Activated CD4-positive, alpha-beta T cell treated with anti-CD3 and anti-CD28 coated beads, Interleukin-10, Interleukin-2, amounts not matched to agents 100 ng/mL and 50 ng/mL, durations not matched to agents 16 hours and 8 hours (primary cell): ENCODE measurements at regions not wholly inside any gene's neighbourhood (a gene's known extent, or its start where the extent isn't known, plus 50 kb on each side); places are given as distances from the start of the nearest gene placed in this dataset.

Experiments used
- DNase-seq: peaks from one replicate; pipeline ENCODE4 v3.0.0-alpha.2; 2020

DNA sequence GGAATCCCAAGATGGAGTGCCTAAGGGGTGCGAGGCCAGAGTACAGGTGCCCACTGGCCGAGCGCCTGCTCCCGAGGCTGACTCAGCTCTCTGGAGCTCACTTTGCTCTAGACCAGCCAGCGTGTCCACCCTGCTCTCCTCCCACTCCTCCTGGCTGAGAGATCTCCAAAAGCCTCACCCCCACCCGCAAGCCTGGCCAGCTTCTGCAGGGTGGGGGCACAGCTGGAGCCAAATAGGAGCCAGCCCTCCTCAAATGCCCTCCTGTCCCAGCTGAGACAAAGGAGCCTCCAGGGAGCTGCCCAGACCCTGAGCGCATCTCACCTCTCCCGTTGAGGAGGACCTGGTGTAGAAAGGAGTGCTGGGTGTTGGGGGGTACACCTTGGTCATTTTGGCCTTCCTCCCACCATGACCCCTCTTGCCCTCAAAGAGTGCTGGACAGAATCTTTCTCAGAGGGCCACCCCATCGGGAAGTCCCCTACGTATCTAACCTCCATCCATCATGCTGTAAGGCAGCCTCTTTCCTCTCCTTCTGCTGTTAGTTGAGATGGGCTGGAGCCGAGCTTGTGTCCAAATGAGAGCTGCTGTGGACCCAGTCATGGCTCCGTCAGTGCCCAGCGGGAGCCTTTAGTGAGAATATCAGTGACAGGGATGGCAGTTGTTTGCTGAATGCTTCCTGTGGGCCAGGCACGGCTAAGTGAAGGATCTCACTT lies 123.9 kb upstream of the VSTM2B start:
- DNase-seq: no peak

- DNase-seq: no peak
Observed at GRCh38 chr19:29402563-29402962, 123.2 kb upstream of the VSTM2B start.

- no peak for DNase-seq
Observed at GRCh38 chr19:29404015-29404414, 121.8 kb upstream of the VSTM2B start.

DNA sequence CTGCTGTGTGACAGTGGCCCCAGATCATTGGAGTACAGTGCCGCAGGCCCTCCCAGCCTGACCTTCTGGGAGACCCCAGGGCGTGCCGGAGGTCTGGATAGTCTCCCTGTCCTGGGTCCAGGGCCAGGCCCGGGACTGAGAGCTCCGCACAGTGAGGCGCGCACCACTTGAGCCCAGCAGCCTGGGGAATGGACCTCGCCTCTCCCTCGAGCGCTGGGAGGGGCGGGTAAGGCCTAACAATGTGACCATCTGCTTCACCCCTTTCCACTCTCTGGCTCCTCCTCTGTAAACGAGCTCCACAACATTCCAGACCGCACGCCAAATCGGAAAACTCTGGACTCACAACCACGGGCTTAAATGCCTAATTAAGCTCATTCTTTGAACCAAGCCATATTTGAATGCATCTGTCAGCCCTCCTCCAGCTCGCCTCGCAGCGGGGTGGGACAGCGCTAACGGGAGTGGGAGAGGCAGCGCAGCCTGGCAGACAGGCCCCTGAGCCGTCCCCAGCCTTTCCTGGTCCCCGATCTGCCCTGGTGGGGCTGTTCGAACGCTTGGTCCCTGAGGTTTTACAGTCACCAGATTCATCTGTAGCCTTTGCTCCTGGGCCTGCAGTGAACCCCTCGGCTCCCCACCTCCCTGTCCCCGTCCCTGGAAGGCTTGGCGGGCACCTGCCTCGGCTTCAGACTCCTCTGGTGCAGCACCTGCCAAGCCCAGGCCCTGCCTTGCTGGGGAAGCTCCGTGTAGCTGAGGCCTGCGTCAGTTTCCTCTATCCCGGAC lies 120.7 kb upstream of the VSTM2B start:
- DNase-seq: no peak

DNA sequence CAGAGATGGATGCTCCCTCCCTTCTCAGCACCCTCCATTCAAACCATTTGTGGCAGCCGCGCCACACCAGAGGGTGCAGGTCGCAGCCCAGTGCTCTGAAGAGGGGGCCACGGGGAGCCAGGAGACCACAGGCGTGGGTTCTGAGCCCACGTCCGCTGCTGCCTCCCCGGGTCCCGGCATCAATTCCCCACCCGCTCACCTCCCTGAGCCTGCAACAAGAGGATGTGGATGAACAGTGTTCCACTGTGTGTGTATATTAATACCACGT lies 120.1 kb upstream of the VSTM2B start:
- DNase-seq: no peak

DNA sequence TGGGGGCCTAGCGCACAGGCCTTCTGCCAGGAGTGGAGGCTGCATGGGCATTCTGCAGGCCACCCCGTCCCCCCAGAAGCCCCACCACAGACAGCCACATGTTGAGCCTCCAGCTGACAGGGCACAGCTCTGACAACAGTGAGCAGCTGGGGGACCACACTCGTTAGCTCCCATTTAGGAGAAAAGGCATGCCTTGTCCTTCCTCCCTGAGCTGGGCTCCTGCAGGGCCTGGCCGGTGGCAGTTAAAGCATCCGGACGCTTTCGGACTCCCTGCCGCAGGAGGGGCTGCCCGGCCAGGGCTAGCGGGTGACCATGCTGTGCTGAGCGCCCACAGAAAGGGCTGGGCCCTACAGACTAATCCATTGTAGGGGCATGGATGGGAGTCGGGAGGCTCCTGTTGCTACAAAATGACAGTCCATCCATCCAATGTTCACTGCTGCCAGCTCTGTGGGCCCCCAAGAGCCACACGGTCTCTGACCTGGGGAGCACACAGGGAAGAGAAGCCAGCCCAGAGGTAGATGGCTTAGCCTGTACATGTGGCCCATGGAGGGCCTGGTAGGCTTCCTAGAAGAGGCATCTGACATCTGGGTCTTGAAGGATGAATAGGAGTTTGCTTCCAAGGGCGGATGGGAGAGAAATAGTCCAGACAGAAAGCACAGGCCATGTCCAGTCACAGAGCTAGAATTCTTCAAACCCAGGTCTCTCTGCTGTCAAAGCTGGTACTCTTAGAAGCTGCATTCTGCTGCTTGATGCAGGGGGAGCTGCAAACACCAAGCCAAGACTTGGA lies 116.5 kb upstream of the VSTM2B start:
- no peak for DNase-seq

DNA sequence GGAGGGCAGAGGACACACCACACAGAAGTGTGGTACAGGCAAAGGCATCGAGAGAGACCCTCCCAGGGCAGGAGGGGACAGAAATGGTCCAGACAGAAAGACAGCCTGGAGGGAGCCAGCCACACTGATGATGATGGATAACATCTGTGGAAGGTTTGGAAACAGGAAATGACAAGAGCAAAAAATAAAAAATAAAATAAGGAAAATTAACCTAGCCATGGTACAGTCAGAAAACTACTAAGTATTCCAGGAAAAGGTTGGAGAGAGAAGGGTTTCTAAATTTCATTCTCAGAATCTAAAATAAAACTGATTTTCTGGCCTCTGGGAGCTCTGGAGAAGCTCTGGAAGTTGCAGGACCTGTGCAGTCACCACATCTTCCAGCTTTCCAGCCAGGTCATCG lies 115.2 kb upstream of the VSTM2B start:
- no peak for DNase-seq

DNA sequence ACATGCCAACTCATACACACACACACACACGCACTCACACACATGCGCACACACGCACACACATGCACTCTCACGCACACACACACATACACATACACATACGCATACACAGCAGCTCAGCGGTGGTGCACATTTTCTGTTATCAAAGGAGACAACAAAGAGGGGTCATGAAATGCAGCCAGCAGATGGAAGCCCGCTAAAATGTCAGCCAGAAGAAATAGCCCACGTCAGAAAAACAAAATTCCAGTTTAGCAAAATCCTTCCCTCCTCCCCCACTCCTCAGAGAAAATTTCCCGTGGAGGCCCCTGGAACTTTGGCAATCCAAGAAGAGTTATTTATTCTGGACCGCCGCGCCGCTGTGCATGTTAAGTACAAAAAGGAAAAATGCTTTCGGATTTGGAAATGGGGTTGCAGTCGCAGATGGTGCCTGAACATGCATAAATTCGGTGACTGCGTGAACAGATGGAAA lies 114.6 kb upstream of the VSTM2B start:
- DNase-seq: no peak

DNA sequence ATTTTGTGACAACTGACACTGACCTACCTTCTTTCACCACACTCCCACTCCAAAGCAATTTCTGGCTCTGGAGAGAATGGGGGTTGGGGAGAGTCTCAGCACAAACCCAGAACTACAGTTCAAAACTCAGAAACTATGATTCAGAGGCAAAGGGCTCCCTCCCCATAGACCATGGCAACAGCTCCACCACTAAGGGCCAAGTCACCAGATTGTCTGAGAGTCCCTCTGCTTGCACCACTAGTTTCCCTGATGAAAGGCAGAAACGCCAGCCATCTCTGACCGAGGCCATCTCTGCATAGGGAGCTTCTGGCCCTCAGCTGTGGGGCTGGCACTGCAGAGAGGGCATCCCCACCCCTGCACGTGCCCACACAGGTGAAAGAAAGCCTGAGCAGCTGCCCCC lies 112.4 kb upstream of the VSTM2B start:
- no peak for DNase-seq

DNA sequence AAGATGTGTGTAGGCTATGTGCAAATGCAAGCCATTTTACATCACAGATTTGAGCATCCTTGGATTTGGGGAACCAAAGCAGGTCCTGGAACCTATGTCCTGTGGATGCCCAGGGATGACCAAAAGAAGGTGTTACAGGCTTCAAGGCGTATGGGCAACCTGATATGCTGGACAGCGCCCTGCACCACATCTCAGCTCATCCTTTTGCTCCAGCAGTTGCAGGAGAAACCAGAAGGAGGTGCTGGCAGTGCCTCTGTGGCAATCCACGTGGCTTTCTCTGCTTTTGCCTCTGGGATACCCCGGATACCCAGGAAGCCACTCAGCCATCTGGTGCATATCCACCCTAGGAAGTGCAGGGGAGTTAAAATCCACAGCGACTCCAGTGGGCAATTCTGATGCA lies 110.3 kb upstream of the VSTM2B start:
- no peak for DNase-seq

DNA sequence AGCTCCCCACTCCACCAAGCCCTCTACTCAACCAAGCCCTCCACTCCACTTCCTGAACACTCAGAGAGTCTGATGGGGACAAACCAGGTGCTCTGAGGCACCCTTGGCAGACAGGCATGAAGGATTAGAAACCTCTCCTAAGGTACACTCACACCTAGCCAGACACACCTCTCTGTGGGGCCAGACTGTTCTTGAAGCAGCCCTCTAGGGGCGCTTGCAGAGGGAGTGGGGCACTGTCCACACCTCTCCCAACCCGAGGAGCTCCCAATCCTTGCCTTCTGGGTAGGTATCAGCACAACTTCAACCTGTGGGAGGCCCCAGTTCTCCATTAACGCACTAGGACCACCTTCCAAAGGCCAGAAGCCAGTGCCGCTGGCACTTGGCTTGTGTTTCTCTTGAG lies 108.7 kb upstream of the VSTM2B start:
- DNase-seq: no peak

DNA sequence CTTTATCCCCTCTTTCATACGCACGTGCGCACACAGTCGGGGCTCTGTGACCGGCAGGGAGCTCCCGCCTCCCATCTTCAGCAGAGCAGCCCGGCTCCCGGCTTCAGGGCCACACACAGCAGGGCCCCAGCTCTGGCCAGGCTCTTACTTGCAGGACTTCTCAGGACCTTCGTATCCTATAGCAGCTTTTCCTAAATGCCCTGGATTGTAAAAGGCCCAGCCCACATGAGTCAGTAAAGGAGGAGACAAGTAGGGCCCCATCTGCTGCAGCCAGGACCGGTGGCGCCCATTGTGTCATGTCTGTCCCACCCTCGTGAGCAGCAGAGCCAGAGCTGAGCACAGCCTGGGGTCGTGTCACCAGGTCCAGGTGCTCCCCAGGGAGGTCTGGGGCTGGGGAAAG lies 107.6 kb upstream of the VSTM2B start:
- no peak for DNase-seq

DNA sequence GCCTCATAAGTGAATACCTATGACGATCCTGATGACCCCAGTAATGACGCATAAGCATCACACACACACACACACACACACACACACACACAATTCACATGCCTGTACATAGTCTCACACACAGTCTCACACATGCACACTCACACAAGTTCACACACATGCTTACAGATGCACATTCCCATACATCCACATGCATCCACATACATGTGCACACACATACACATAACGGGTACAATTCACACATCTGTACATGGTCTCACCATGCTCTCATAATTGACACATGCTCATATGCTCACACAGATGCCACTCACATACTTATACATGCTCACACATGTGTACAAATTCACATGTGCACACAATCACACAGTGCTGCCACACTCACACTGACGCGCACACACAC lies 105.7 kb upstream of the VSTM2B start:
- no peak for DNase-seq

DNA sequence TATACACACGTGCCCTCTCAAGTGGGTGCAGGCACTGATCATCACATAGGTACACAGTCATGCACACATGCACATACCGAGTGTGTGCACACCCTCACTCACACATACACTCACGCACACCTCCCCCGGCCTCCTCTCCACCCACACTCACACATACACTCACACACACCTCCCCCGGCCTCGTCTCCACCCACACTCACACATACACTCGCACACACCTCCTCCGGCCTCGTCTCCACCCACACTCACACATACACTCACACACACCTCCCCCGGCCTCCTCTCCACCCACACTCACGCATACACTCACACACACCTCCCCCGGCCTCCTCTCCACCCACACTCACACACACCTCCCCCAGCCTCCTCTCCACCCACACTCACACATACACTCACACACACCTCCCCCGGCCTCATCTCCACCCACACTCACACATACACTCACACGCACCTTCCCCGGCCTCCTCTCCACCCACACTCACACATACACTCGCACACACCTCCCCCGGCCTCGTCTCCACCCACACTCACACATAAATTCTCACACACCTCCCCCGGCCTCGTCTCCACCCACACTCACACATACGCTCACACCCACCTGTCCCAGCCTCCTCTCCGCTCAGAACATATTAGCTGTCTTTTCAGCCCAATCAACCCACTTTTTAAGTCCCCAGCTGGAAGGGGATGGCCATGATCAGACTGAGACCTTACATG lies 105.2 kb upstream of the VSTM2B start:
- DNase-seq: no peak

- DNase-seq: no peak
Observed at GRCh38 chr19:29421196-29421545, 104.6 kb upstream of the VSTM2B start.

DNA sequence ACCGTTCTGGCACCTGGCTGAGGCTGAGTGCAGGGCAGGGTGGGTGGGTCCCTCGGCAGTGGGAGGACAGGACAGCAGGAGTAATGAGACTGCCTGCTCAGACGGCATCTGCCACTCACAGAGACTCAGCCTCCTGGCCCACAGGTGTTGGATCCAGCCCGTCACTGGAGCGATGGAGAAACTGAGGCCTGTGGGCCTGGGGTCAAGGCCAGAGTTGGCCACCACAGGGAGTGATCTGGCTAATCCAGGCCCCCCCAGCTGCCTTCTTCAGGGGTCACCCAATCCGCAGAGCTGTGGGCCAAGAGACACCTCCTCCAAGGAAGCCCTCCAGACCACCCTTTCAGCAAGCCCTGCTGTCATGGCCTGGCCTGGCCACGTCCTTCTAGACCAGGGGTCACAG lies 103.7 kb upstream of the VSTM2B start:
- no peak for DNase-seq

DNA sequence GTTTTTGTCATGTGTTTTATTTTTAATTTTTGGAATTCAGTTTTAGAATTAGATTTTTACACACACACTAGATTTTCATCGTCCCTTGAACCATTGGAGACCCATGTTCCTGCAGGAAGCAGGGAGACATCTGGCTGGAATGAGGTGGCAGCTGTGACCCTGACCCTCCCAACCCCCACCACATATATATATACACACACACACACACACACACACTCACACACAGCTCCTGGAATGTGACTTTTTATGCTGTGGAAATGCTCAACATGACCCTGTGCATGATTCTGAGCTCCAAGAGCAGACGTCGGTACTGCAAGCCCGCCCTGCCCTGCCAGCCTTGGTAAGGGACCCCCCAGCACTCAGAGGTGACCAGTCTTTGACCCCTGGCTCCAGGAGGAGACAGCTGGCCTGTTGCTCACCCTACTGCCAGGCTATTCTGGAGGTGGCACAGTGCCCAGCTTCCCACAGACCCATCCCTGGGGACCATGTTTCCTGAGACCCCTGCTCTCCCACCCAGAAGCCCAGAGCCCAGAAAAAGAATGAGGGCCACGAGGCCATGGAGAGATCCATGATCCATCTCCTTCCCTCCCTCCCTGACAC lies 103.2 kb upstream of the VSTM2B start:
- no peak for DNase-seq

- no peak for DNase-seq
Observed at GRCh38 chr19:29428071-29428470, 97.7 kb upstream of the VSTM2B start.

GRCh38 chr19:29429021-29429420 lies 96.8 kb upstream of the VSTM2B start:
- DNase-seq: no peak

- DNase-seq: no peak
Observed at GRCh38 chr19:29429581-29429980, 96.2 kb upstream of the VSTM2B start.

- no peak for DNase-seq
Observed at GRCh38 chr19:29431332-29431731, 94.5 kb upstream of the VSTM2B start.

GRCh38 chr19:29432677-29433076 lies 93.1 kb upstream of the VSTM2B start:
- DNase-seq: no peak

DNA sequence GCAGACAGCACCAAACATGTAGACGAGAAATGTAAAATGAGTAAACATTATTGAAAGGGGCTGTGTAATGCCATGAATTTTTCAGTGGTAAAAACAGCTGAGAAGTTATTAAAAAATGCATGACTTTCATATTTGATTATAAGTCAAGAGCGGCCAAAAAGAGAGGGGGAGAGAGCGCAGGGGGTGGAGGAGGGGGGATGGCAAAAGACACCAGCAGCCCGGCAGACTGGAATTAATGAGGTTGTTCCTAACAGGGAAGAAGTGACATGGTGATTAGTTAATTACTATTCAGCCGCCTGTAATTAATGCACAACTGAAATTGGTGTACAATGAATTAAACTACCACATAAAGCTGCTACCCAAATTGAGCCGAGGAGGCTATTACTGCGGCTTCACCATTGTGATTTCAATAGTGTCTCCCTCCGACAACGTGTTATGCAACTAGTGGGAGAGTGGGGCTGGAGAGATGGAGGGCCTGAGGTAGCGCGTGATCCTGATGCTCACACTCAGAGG lies 89.1 kb upstream of the VSTM2B start:
- DNase-seq: no peak
